ENCODE measurements at regions not wholly inside any gene's neighbourhood (a gene's known extent, or its start where the extent isn't known, plus 50 kb on each side); places are given as distances from the start of the nearest gene placed in this dataset.

GRCh38 chr13:68929075-68929745 lies 1178.4 kb upstream of the ATXN8OS start:
- POLR2A ChIA-PET: no interaction called here

GRCh38 chr13:68927387-68928026 lies 1180.1 kb upstream of the ATXN8OS start:
- no peaks in the 10 kb centered on the region for H3K27me3 Mint-ChIP-seq
- H3K4me3 Mint-ChIP-seq: no peak overlapping the region
- ChIA-PET POLR2A (no interaction called here), CTCF (no interaction called here)
- intact Hi-C loops (cut with micrococcal nuclease): no loop called here
- no peak for TF ChIP-seq CTCF (IDR thresholded peaks at IDR 0.05)
- ATAC-seq (no peak), DNase-seq (no peak)
- H3K9me3 Mint-ChIP-seq: peaks cover 9% of the 10 kb centered on the region
- no peaks in the 10 kb centered on the region for H3K36me3 Mint-ChIP-seq (ENCODE audit: low read depth)
- H3K27ac Mint-ChIP-seq: no peak overlapping the region
- H3K4me1 Mint-ChIP-seq (ENCODE audit: low read depth): no peaks in the 10 kb centered on the region

More at GRCh38 chr13:68929075-68929745, 1178.4 kb upstream of the ATXN8OS start:
- Mint-ChIP-seq H3K4me1 (ENCODE audit: low read depth) (no peaks in the 10 kb centered on the region), H3K9me3 (peaks cover 8% of the 10 kb centered on the region), H3K27me3 (no peaks in the 10 kb centered on the region), H3K4me3 (no peak overlapping the region), H3K27ac (no peak overlapping the region), H3K36me3 (ENCODE audit: low read depth) (no peaks in the 10 kb centered on the region)
- TF ChIP-seq CTCF (IDR thresholded peaks at IDR 0.05): no peak
- ATAC-seq: no peak
- intact Hi-C loops (cut with micrococcal nuclease): no loop called here
- CTCF ChIA-PET: no interaction called here
- no peak for DNase-seq

GRCh38 chr13:68923995-68924394 lies 1183.6 kb upstream of the ATXN8OS start:
- Mint-ChIP-seq H3K9me3 (peaks cover 4% of the 10 kb centered on the region), H3K27ac (no peak overlapping the region), H3K4me3 (no peak overlapping the region), H3K4me1 (ENCODE audit: low read depth) (no peaks in the 10 kb centered on the region), H3K36me3 (ENCODE audit: low read depth) (no peaks in the 10 kb centered on the region), H3K27me3 (no peaks in the 10 kb centered on the region)
- CTCF ChIA-PET: no interaction called here
- DNase-seq (no peak), ATAC-seq (no peak)
- intact Hi-C loops (cut with micrococcal nuclease): no loop called here
- TF ChIP-seq CTCF (IDR thresholded peaks at IDR 0.05): no peak
- POLR2A ChIA-PET: no interaction called here

GRCh38 chr13:68908879-68909278 lies 1198.7 kb upstream of the ATXN8OS start:
- Mint-ChIP-seq H3K9me3 (peaks cover 36% of the 10 kb centered on the region), H3K27me3 (no peaks in the 10 kb centered on the region), H3K36me3 (ENCODE audit: low read depth) (no peaks in the 10 kb centered on the region), H3K4me1 (ENCODE audit: low read depth) (no peaks in the 10 kb centered on the region), H3K27ac (no peak overlapping the region), H3K4me3 (no peak overlapping the region)
- ATAC-seq (no peak), DNase-seq (no peak)
- ChIA-PET CTCF (no interaction called here), POLR2A (no interaction called here)
- TF ChIP-seq CTCF (IDR thresholded peaks at IDR 0.05): no peak
- intact Hi-C loops (cut with micrococcal nuclease): no loop called here

- ChIA-PET POLR2A (no interaction called here), CTCF (no interaction called here)
- H3K27ac Mint-ChIP-seq: no peak overlapping the region
- ATAC-seq (no peak), DNase-seq (no peak)
- H3K4me3 Mint-ChIP-seq: no peak overlapping the region
- intact Hi-C loops (cut with micrococcal nuclease): no loop called here
- H3K9me3 Mint-ChIP-seq: peaks cover 33% of the 10 kb centered on the region
- H3K27me3 Mint-ChIP-seq: no peaks in the 10 kb centered on the region
- no peaks in the 10 kb centered on the region for H3K36me3 Mint-ChIP-seq (ENCODE audit: low read depth)
- no peaks in the 10 kb centered on the region for H3K4me1 Mint-ChIP-seq (ENCODE audit: low read depth)
- TF ChIP-seq CTCF (IDR thresholded peaks at IDR 0.05): no peak
Measured at GRCh38 chr13:68905186-68905585, 1202.4 kb upstream of the ATXN8OS start.

Measured in activated CD8-positive, alpha-beta T cell treated with anti-CD3 and anti-CD28 coated beads for 36 hours (primary cell).